Naive B cell (primary cell): ENCODE measurements at regions not wholly inside any gene's neighbourhood (a gene's known extent, or its start where the extent isn't known, plus 50 kb on each side); places are given as distances from the start of the nearest gene placed in this dataset.

Experiments used
- ATAC-seq, 2 donors: fragments of 150-1000 bp; cut with Tn5 transposase; 2 replicates each; pipeline ENCODE4 v1.10.0; 2021; ENCODE audit warnings: low read depth in 2 of 2, mild to moderate bottlenecking in 2 of 2, moderate library complexity in 2 of 2
- DNase-seq: peaks from one replicate; pipeline ENCODE4 v3.0.0; 2022
- H3K27ac Mint-ChIP-seq, 6 donors: one replicate each; pipeline ENCODE4 v1.8.0; 2020 to 2022; ENCODE audit warnings: mild to moderate bottlenecking in 6 of 6, mixed read lengths in 6 of 6, moderate library complexity in 5 of 6, inconsistent platforms in 2 of 6
- H3K27me3 Mint-ChIP-seq, 3 donors: one replicate each; pipeline ENCODE4 v1.8.0; 2021 to 2022; ENCODE audit warnings: mixed read lengths in 3 of 3, mild to moderate bottlenecking in 1 of 3
- H3K36me3 Mint-ChIP-seq, 2 donors: one replicate each; pipeline ENCODE4 v1.8.0; 2020 to 2022; ENCODE audit warnings: mixed read lengths in 2 of 2, inconsistent platforms in 1 of 2, mild to moderate bottlenecking in 1 of 2
- H3K4me1 Mint-ChIP-seq, 3 donors: one replicate each; pipeline ENCODE4 v1.8.0; 2020 to 2022; ENCODE audit warnings: mixed read lengths in 3 of 3, inconsistent platforms in 1 of 3, mild to moderate bottlenecking in 1 of 3, moderate library complexity in 1 of 3
- H3K4me3 Mint-ChIP-seq, 8 donors: one replicate each; pipeline ENCODE4 v1.8.0; 2020 to 2022; ENCODE audit warnings: mild to moderate bottlenecking in 8 of 8, mixed read lengths in 8 of 8, moderate library complexity in 8 of 8, inconsistent platforms in 2 of 8
- H3K9me3 Mint-ChIP-seq, 7 donors: one replicate each; pipeline ENCODE4 v1.8.0; 2020 to 2022; ENCODE audit warnings: mixed read lengths in 7 of 7, mild to moderate bottlenecking in 5 of 7, inconsistent platforms in 2 of 7, moderate library complexity in 1 of 7

DNA sequence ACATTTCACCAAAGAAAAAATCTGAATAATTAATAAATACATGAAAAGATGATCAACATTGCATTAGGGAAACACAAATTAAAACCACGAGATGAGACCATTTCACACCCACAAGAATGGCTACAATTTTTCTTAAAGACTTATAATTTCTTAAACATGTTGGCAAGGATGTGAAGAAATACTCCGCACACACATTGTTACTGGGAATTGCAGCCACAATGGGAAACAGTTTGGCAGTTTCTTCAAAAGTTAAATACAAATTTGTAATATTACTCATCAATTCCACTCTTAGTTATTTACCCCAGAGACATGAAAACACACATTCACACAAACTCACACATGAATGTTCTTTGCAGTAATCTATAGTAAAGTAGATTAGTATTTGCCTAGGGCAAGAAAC lies 363.3 kb upstream of the SMIM21 start:
- H3K36me3 Mint-ChIP-seq = no peaks in the 10 kb centered on the region
- H3K27ac Mint-ChIP-seq = no peak overlapping the region
- no peaks in the 10 kb centered on the region for H3K4me1 Mint-ChIP-seq
- H3K4me3 Mint-ChIP-seq = no peak overlapping the region
- peaks cover 0 to 9% (median 6%) of the 10 kb centered on the region in 3 donors for H3K27me3 Mint-ChIP-seq
- H3K9me3 Mint-ChIP-seq = peaks cover 3 to 30% (median 12%) of the 10 kb centered on the region in 7 donors
- no peak for ATAC-seq
- DNase-seq = no peak

DNA sequence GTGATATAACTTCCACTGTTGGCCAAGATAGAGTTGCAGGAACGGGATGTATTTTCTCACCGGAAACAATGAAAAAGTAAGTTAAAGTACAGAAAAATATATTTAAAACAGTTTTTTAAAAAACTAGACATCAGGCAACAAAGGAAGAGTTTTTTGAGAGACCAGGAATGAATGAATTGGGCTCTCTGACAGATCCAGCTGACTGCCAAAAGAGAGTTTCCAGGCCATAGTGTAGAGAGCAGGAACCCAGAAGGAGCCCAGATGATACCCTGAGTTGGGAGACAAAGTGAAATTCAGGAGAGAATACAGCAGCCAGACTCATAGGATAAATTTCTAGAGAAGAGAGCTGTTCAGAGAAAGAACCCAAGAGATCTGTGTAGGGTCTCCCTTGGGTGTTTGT lies 362.6 kb upstream of the SMIM21 start:
- Mint-ChIP-seq H3K36me3 (no peaks in the 10 kb centered on the region), H3K4me3 (no peak overlapping the region)

DNA sequence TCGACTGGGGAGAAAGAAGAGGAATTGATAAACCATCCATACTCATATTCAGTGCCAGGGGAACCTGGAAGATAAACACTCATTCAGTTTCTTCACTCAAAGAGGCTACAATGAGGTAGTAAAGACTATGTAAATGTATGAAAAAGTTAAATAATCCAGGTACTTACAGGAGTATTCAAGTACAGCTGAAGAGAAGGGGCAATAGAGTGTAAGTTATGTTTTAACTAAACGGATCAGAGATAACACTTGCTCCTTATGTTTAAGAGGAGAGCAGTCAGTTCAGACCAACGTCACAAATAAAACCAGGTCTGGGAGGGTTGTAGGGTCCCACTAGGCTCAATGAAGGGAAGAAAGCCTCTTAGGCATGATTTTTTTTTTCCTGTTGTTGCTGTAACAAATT lies 358.3 kb upstream of the SMIM21 start:
- H3K4me3 Mint-ChIP-seq = no peak overlapping the region
- ATAC-seq (no peak), DNase-seq (no peak)
- peaks cover 0 to 16% (median 6%) of the 10 kb centered on the region in 3 donors for H3K27me3 Mint-ChIP-seq
- no peaks in the 10 kb centered on the region for H3K4me1 Mint-ChIP-seq
- H3K9me3 Mint-ChIP-seq = peaks cover 0 to 13% (median 0%) of the 10 kb centered on the region in 7 donors
- no peak overlapping the region for H3K27ac Mint-ChIP-seq
- no peaks in the 10 kb centered on the region for H3K36me3 Mint-ChIP-seq

More for the DNA sequence above, 362.6 kb upstream of the SMIM21 start:
- Mint-ChIP-seq H3K27me3 (peaks cover 0 to 16% (median 6%) of the 10 kb centered on the region in 3 donors), H3K27ac (no peak overlapping the region), H3K4me1 (no peaks in the 10 kb centered on the region), H3K9me3 (peaks cover 3 to 30% (median 12%) of the 10 kb centered on the region in 7 donors)
- DNase-seq = no peak
- ATAC-seq = no peak

DNA sequence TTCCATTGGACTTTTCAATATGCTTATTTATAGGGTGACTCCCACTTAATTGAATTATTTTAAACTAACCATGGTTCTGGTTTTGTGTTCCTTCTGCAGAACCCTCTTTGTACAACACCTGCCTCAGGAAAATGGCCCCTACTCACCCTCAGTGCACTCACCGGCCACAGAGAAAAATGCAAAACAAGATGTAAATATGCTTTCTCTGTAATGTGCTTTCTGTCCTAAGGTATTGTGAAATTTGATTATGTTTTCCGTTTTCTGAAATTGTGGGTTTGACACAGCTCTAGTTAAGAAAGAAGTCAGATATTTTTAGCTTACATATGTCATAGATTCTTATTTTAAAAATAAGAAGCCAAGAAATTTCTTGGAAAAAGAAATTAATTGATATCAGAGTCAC lies 357.7 kb upstream of the SMIM21 start:
- Mint-ChIP-seq H3K4me1 (no peaks in the 10 kb centered on the region), H3K36me3 (no peaks in the 10 kb centered on the region), H3K4me3 (no peak overlapping the region), H3K9me3 (peaks cover 0 to 13% (median 0%) of the 10 kb centered on the region in 7 donors), H3K27ac (no peak overlapping the region), H3K27me3 (peaks cover 0 to 16% (median 6%) of the 10 kb centered on the region in 3 donors)
- no peak for ATAC-seq
- no peak for DNase-seq

DNA sequence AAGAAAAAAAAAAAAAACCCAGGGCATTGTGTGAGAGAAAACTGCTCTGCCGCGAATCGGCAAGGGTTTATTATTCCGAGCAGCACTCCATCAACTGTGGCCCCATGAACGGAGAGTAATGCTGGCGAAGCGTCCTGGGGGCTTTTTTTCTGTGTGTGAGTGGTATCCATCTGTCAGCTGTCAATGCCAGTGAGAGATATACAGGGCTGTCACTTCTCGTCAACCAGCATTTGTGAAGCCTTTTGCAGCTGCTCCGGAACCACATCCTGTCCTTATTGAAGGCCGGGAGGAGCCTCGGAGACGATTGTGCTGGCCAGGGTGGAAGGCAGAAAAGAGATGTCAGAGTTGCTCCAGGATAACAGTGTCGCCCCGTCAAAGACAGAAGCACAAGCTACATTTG lies 356.9 kb upstream of the SMIM21 start:
- H3K4me3 Mint-ChIP-seq = no peak overlapping the region
- ATAC-seq = no peak
- H3K27me3 Mint-ChIP-seq = peaks cover 0 to 16% (median 6%) of the 10 kb centered on the region in 3 donors
- no peaks in the 10 kb centered on the region for H3K4me1 Mint-ChIP-seq
- no peaks in the 10 kb centered on the region for H3K36me3 Mint-ChIP-seq
- peaks cover 0 to 12% (median 0%) of the 10 kb centered on the region in 7 donors for H3K9me3 Mint-ChIP-seq
- no peak overlapping the region for H3K27ac Mint-ChIP-seq
- no peak for DNase-seq

DNA sequence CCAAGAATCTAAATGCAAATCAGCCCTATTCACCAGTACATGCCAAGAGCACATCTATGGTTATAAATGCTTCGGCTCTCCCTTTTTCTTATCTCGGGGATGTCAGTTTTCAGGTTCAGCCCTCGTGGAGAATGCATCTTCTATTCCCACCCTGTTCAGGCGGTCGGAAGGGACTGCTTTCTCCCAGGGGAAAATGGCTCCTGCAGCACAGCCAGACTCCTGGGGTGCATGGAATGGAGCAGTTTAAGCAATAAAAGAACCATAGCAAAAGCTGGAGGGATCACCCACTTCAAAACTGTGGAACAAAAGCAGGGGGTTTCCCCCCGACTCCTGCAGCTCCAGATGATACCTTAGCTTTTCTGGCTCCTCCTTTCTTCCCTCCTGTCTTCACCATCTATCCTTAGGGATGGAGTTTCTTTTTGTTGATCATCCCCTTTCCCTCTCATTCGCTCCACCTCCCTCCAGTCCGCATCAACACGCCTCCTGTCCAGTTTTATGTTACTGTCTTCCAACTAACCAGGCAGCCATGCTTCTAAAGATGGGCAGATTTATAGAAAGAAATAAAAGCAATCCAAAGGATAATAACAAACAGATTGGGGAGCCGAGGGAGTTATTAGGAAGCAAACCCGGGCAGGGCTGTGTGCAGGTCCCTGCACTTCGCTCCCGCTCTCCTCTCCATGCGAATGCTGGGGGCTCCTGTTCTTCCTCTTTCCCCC lies 356.2 kb upstream of the SMIM21 start:
- no peak overlapping the region for H3K27ac Mint-ChIP-seq
- peaks cover 0 to 16% (median 6%) of the 10 kb centered on the region in 3 donors for H3K27me3 Mint-ChIP-seq
- H3K9me3 Mint-ChIP-seq = peaks cover 0 to 10% (median 0%) of the 10 kb centered on the region in 7 donors
- no peaks in the 10 kb centered on the region for H3K4me1 Mint-ChIP-seq
- no peak for DNase-seq
- H3K4me3 Mint-ChIP-seq = no peak overlapping the region
- ATAC-seq = no peak
- H3K36me3 Mint-ChIP-seq = no peaks in the 10 kb centered on the region

DNA sequence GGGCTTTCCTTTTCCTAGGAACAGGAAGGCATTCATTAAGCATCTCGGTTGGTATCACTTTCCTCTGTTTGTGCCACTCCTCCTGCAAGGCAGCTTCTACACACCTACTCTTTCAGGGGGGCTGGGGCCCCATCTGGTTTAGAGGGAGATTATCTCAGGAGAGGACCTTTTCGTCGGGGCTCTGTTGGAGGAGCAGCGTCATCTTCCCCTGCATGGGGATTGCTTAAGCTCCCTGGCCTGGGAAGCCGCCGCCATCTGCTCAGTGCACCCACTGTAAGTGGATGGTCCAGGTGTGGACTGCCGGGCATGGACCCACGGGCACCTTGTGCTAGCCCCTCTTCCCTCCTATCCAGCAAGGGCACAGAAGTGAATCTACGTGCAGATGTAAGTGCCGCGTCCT lies 355.3 kb upstream of the SMIM21 start:
- Mint-ChIP-seq H3K36me3 (no peaks in the 10 kb centered on the region), H3K9me3 (peaks cover 0 to 10% (median 0%) of the 10 kb centered on the region in 7 donors), H3K27me3 (peaks cover 0 to 21% (median 6%) of the 10 kb centered on the region in 3 donors), H3K4me1 (no peaks in the 10 kb centered on the region), H3K27ac (no peak overlapping the region), H3K4me3 (no peak overlapping the region)
- ATAC-seq = no peak
- no peak for DNase-seq

DNA sequence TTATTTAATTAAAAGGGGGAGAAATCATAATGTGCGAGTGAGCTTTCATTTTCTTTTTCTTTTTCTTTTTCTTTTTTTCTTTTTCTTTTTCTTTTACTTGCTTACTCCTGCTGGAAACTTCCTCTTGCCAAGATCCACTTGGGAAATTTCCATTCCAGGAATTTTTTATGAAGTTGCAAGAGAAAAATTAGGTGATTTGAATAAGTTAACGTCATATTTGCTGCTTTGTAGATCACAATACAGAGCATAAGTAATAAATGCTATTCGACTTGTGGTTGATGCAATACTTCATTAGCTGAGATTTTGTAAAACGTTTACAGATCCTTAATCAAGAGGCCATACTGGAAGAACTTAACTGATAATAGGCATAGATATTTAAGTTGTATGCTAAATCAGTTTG lies 354.7 kb upstream of the SMIM21 start:
- Mint-ChIP-seq H3K4me1 (no peaks in the 10 kb centered on the region), H3K36me3 (no peaks in the 10 kb centered on the region), H3K27ac (no peak overlapping the region), H3K27me3 (peaks cover 0 to 22% (median 6%) of the 10 kb centered on the region in 3 donors), H3K9me3 (peaks cover 0 to 10% (median 0%) of the 10 kb centered on the region in 7 donors), H3K4me3 (no peak overlapping the region)
- no peak for ATAC-seq
- DNase-seq = no peak

DNA sequence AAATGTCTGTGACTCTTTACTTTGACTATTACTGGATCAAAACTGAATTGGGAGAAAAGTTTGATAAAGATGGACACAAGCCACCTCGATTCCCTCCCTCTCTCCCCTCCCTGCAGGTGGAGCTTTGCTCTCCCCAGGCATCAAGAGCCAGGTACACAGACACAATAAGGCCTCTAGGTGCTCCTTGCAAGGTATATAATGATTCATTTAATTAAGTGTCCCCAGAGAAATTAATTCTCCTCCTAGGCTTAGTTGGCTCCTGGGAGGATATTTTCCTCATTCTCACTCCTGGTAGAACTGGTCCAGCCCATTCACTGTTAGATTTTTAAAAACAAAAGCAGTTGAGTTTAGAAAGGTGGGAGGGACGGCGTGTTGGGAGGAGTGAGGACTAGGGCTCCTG lies 352.4 kb upstream of the SMIM21 start:
- no peaks in the 10 kb centered on the region for H3K36me3 Mint-ChIP-seq
- H3K27ac Mint-ChIP-seq = no peak overlapping the region
- peaks cover 0 to 2% (median 0%) of the 10 kb centered on the region in 7 donors for H3K9me3 Mint-ChIP-seq
- H3K4me1 Mint-ChIP-seq = no peaks in the 10 kb centered on the region
- no peak for ATAC-seq
- H3K27me3 Mint-ChIP-seq = peaks cover 0 to 6% (median 0%) of the 10 kb centered on the region in 3 donors
- no peak overlapping the region for H3K4me3 Mint-ChIP-seq
- no peak for DNase-seq

DNA sequence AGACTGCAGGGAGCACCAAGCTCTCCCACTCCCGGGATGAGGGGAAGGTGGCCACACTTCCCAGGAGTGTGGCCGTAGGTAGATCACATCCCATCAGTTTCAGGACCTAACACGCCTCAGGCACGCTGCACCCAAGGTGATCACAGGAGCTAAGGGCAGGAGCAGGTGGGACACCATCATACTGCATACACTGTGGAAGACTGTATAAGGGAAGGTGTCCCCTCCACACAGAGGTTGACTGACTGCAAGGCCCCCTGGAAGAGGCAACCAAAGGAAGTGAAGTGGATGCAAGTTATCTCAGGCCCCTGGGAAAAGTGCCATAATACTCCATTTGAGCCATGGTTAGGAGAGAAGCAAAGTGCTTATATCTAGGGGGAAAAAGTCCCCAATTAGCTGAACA lies 351.9 kb upstream of the SMIM21 start:
- ATAC-seq = no peak

DNA sequence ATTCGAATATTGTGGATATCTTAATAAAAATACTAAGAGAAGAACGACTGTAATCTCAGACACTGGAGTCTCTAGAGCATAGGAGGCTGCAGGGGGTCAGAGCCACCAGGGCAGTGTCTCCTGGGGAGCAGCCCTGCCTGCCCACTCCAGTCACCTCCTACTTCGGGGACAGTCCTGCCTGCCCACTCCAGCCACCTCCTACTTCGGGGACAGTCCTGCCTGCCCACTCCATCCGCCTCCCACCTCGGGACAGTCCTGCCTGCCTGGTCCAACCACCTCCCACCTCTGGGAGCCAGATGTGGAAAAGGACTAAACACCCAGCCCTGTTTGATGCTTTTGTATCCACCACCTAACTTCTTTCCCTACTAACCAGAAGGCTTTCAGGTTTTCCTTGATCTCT lies 350.1 kb upstream of the SMIM21 start:
- Mint-ChIP-seq H3K27ac (no peak overlapping the region), H3K27me3 (peaks cover 0 to 6% (median 0%) of the 10 kb centered on the region in 3 donors), H3K4me1 (no peaks in the 10 kb centered on the region), H3K4me3 (no peak overlapping the region), H3K36me3 (no peaks in the 10 kb centered on the region), H3K9me3 (peaks cover 0 to 5% (median 2%) of the 10 kb centered on the region in 7 donors)
- ATAC-seq = no peak
- DNase-seq = no peak

More for the DNA sequence above, 351.9 kb upstream of the SMIM21 start:
- Mint-ChIP-seq H3K4me1 (no peaks in the 10 kb centered on the region), H3K36me3 (no peaks in the 10 kb centered on the region), H3K27ac (no peak overlapping the region), H3K27me3 (peaks cover 0 to 6% (median 0%) of the 10 kb centered on the region in 3 donors), H3K4me3 (no peak overlapping the region), H3K9me3 (peaks cover 0 to 2% (median 0%) of the 10 kb centered on the region in 7 donors)
- no peak for DNase-seq

DNA sequence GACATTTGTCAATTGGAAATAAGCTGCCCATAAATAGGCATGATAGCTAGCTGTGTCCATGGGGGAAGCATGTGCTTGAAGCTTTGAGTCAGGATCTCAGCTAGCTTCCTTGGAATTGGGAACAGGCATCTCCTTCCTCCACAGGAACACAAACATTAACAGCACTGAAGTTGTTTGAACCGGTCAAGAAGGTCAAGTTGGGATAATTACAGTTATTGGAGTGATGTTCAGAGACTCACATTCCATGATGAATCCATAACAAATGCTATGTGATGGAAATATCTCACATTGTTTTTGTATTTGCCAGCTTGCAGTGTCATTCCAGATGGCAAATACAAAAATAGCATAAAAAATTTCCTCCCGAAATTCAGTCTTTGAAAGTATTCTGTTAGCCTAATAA lies 347.6 kb upstream of the SMIM21 start:
- no peak overlapping the region for H3K4me3 Mint-ChIP-seq
- H3K36me3 Mint-ChIP-seq = no peaks in the 10 kb centered on the region
- DNase-seq (no peak), ATAC-seq (no peak)
- H3K4me1 Mint-ChIP-seq = no peaks in the 10 kb centered on the region
- H3K9me3 Mint-ChIP-seq = peaks cover 0 to 5% (median 2%) of the 10 kb centered on the region in 7 donors
- peaks cover 0 to 6% (median 0%) of the 10 kb centered on the region in 3 donors for H3K27me3 Mint-ChIP-seq
- no peak overlapping the region for H3K27ac Mint-ChIP-seq

DNA sequence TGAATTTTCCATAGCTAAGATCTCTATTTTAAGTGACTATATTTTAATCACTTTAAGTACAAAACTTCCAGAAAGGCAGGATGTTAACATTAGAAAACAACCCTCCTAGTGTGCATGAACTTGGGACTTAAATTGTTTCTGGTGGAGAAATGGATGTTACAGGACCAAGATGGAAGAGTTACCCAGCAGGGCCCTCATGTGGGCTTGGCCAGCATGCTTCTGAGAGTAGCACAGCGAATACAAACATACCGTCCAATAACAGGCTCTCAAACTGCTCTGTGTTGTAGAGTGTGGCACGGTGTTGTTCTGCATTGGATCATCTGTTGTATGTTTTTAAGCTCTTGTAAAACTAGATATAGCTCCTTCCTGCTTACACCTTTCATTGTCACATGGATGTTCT lies 346.1 kb upstream of the SMIM21 start:
- no peaks in the 10 kb centered on the region for H3K36me3 Mint-ChIP-seq
- no peak for DNase-seq

DNA sequence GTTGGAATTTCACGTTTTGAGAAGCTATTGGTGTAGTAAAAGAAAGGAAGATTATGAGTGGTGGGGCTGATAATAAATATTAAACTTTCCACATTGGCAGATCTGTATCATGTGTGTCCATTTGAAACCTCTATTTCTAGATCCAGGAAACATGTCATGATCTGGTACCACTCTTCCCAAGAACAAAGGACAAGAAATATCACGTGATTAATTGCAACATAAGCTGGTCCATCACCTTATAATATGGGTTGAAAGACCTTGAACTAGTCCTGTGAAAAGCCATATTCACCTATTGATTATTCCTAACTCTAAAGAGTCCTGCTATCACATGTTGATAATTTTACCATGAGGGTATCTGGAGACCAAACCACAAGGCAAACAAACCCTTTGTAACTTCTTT lies 335.3 kb upstream of the SMIM21 start:
- Mint-ChIP-seq H3K9me3 (peaks cover 0 to 5% (median 0%) of the 10 kb centered on the region in 7 donors), H3K27ac (no peak overlapping the region), H3K4me3 (no peak overlapping the region), H3K36me3 (no peaks in the 10 kb centered on the region), H3K4me1 (no peaks in the 10 kb centered on the region), H3K27me3 (no peaks in the 10 kb centered on the region)
- DNase-seq (no peak), ATAC-seq (no peak)

More for the DNA sequence above, 346.1 kb upstream of the SMIM21 start:
- Mint-ChIP-seq H3K27me3 (peaks cover 0 to 6% (median 0%) of the 10 kb centered on the region in 3 donors), H3K9me3 (peaks cover 0 to 5% (median 2%) of the 10 kb centered on the region in 7 donors), H3K4me1 (no peaks in the 10 kb centered on the region), H3K27ac (no peak overlapping the region), H3K4me3 (no peak overlapping the region)
- no peak for ATAC-seq
